Stimulated activated naive B cell treated with anti-CD40 and anti-IgM and Interleukin-4, amounts not matched to agents 10 μg/mL and 1 μg/mL and 100 μg/mL, for 72 hours (primary cell): ENCODE measurements at regions not wholly inside any gene's neighbourhood (a gene's known extent, or its start where the extent isn't known, plus 50 kb on each side); places are given as distances from the start of the nearest gene placed in this dataset.
"Not testable (repeated sequence)": the region's sequence is repeated elsewhere in the genome, so short reads cannot be mapped to it uniquely, and the experiment has no call there.

Experiments used
- ATAC-seq, 2 donors: fragments of 150-1000 bp; cut with Tn5 transposase; replicated peaks; 2 replicates each; pipeline ENCODE4 v1.10.0; 2021; ENCODE audit warnings: moderate library complexity in 1 of 2
- DNase-seq: peaks from one replicate; pipeline ENCODE4 v3.0.0; 2021
- H3K27ac Mint-ChIP-seq: one replicate; pipeline ENCODE4 v1.8.0; 2022; ENCODE audit warnings: mild to moderate bottlenecking, mixed read lengths
- H3K27me3 Mint-ChIP-seq, 2 donors: one replicate each; pipeline ENCODE4 v1.8.0; 2022; ENCODE audit warnings: mixed read lengths in 2 of 2
- H3K36me3 Mint-ChIP-seq, 2 donors: one replicate each; pipeline ENCODE4 v1.8.0; 2022; ENCODE audit warnings: mixed read lengths in 2 of 2, mild to moderate bottlenecking in 1 of 2
- H3K4me1 Mint-ChIP-seq, 2 donors: one replicate each; pipeline ENCODE4 v1.8.0; 2022; ENCODE audit warnings: mixed read lengths in 2 of 2, mild to moderate bottlenecking in 1 of 2
- H3K4me3 Mint-ChIP-seq, 2 donors: one replicate each; pipeline ENCODE4 v1.8.0; 2022; ENCODE audit warnings: mild to moderate bottlenecking in 2 of 2, mixed read lengths in 2 of 2, moderate library complexity in 1 of 2
- H3K9me3 Mint-ChIP-seq, 2 donors: one replicate each; pipeline ENCODE4 v1.8.0; 2022; ENCODE audit warnings: mixed read lengths in 2 of 2, mild to moderate bottlenecking in 1 of 2

- Mint-ChIP-seq H3K36me3 (no peaks in the 10 kb centered on the region), H3K27me3 (peaks cover 27 to 28% of the 10 kb centered on the region in 2 donors), H3K9me3 (no peaks in the 10 kb centered on the region), H3K27ac (no peak overlapping the region), H3K4me3 (no peak overlapping the region), H3K4me1 (no peaks in the 10 kb centered on the region)
- ATAC-seq (no peak), DNase-seq (no peak)
Observed at GRCh38 chr10:15442056-15442455, 71.0 kb upstream of the FAM171A1 start.

- no peak for ATAC-seq
- DNase-seq = no peak
- H3K36me3 Mint-ChIP-seq = no peaks in the 10 kb centered on the region
- H3K4me3 Mint-ChIP-seq = no peak overlapping the region
- H3K27me3 Mint-ChIP-seq = peaks cover 28% of the 10 kb centered on the region in 2 donors
- H3K9me3 Mint-ChIP-seq = no peaks in the 10 kb centered on the region
- no peak overlapping the region for H3K27ac Mint-ChIP-seq
- H3K4me1 Mint-ChIP-seq = no peaks in the 10 kb centered on the region
Observed at GRCh38 chr10:15440204-15440711, 69.2 kb upstream of the FAM171A1 start.

GRCh38 chr10:15439341-15439842 is 68.3 kb upstream of the FAM171A1 start:
- H3K27me3 Mint-ChIP-seq = peaks cover 28 to 33% of the 10 kb centered on the region in 2 donors
- H3K27ac Mint-ChIP-seq = peak overlapping the region; percentile 27
- H3K36me3 Mint-ChIP-seq = no peaks in the 10 kb centered on the region
- no peaks in the 10 kb centered on the region for H3K9me3 Mint-ChIP-seq
- no peak for DNase-seq
- peaks cover 0 to 5% of the 10 kb centered on the region in 2 donors for H3K4me1 Mint-ChIP-seq
- ATAC-seq = no peak
- no peak overlapping the region for H3K4me3 Mint-ChIP-seq

- Mint-ChIP-seq H3K4me1 (peaks cover 3 to 11% of the 10 kb centered on the region in 2 donors), H3K27ac (no peak overlapping the region), H3K27me3 (peaks cover 28 to 41% of the 10 kb centered on the region in 2 donors), H3K4me3 (no peak overlapping the region), H3K36me3 (no peaks in the 10 kb centered on the region), H3K9me3 (no peaks in the 10 kb centered on the region)
- no peak for ATAC-seq
- DNase-seq = no peak
Observed at GRCh38 chr10:15436696-15437095, 65.6 kb upstream of the FAM171A1 start.

- DNase-seq = no peak
- peak overlapping the region; percentile 86 for H3K27ac Mint-ChIP-seq
Observed at GRCh38 chr10:15433850-15434537, 62.9 kb upstream of the FAM171A1 start.

GRCh38 chr10:15432266-15432665 is 61.2 kb upstream of the FAM171A1 start:
- Mint-ChIP-seq H3K27me3 (peaks cover 13 to 20% of the 10 kb centered on the region in 2 donors), H3K4me1 (peaks cover 3 to 11% of the 10 kb centered on the region in 2 donors), H3K4me3 (no peak overlapping the region), H3K36me3 (no peaks in the 10 kb centered on the region), H3K9me3 (no peaks in the 10 kb centered on the region), H3K27ac (no peak overlapping the region)
- no peak for DNase-seq
- ATAC-seq = no peak

More at GRCh38 chr10:15433850-15434537, 62.9 kb upstream of the FAM171A1 start:
- peak in 1 of 2 donors; percentile 57 for ATAC-seq
- peaks cover 15 to 27% of the 10 kb centered on the region in 2 donors for H3K27me3 Mint-ChIP-seq
- H3K4me3 Mint-ChIP-seq = peak overlapping the region; percentile 81 to 86
- H3K9me3 Mint-ChIP-seq = no peaks in the 10 kb centered on the region
- H3K4me1 Mint-ChIP-seq = peaks cover 3 to 11% of the 10 kb centered on the region in 2 donors
- H3K36me3 Mint-ChIP-seq = no peaks in the 10 kb centered on the region

GRCh38 chr10:15430969-15431771 is 60.1 kb upstream of the FAM171A1 start:
- Mint-ChIP-seq H3K4me1 (peaks cover 3 to 11% of the 10 kb centered on the region in 2 donors), H3K36me3 (no peaks in the 10 kb centered on the region), H3K4me3 (no peak overlapping the region), H3K27me3 (peaks cover 11 to 16% of the 10 kb centered on the region in 2 donors), H3K27ac (no peak overlapping the region), H3K9me3 (no peaks in the 10 kb centered on the region)
- no peak for ATAC-seq
- no peak for DNase-seq

GRCh38 chr10:15428681-15429080 is 57.6 kb upstream of the FAM171A1 start:
- Mint-ChIP-seq H3K27ac (no peak overlapping the region), H3K4me3 (no peak overlapping the region), H3K27me3 (peaks cover 10 to 11% of the 10 kb centered on the region in 2 donors), H3K4me1 (no peaks in the 10 kb centered on the region), H3K36me3 (no peaks in the 10 kb centered on the region), H3K9me3 (no peaks in the 10 kb centered on the region)
- no peak for ATAC-seq
- DNase-seq = no peak

GRCh38 chr10:15427843-15428414 is 56.8 kb upstream of the FAM171A1 start:
- no peak for DNase-seq
- ATAC-seq = no peak
- Mint-ChIP-seq H3K4me3 (no peak overlapping the region), H3K9me3 (no peaks in the 10 kb centered on the region), H3K27me3 (peaks cover 11 to 12% of the 10 kb centered on the region in 2 donors), H3K27ac (no peak overlapping the region), H3K4me1 (no peaks in the 10 kb centered on the region), H3K36me3 (no peaks in the 10 kb centered on the region)

GRCh38 chr10:15426558-15426957 is 55.5 kb upstream of the FAM171A1 start:
- peaks cover 9 to 12% of the 10 kb centered on the region in 2 donors for H3K27me3 Mint-ChIP-seq
- no peaks in the 10 kb centered on the region for H3K9me3 Mint-ChIP-seq
- no peak overlapping the region for H3K27ac Mint-ChIP-seq
- no peak for ATAC-seq
- H3K36me3 Mint-ChIP-seq = no peaks in the 10 kb centered on the region
- DNase-seq = no peak
- no peaks in the 10 kb centered on the region for H3K4me1 Mint-ChIP-seq
- no peak overlapping the region for H3K4me3 Mint-ChIP-seq

GRCh38 chr10:15426115-15426514 is 55.0 kb upstream of the FAM171A1 start:
- no peaks in the 10 kb centered on the region for H3K36me3 Mint-ChIP-seq
- H3K27me3 Mint-ChIP-seq = peaks cover 8 to 10% of the 10 kb centered on the region in 2 donors
- H3K4me1 Mint-ChIP-seq = no peaks in the 10 kb centered on the region
- no peak for DNase-seq
- H3K4me3 Mint-ChIP-seq = no peak overlapping the region
- no peaks in the 10 kb centered on the region for H3K9me3 Mint-ChIP-seq
- no peak for ATAC-seq
- no peak overlapping the region for H3K27ac Mint-ChIP-seq

- H3K27me3 Mint-ChIP-seq = peaks cover 8 to 10% of the 10 kb centered on the region in 2 donors
- H3K4me1 Mint-ChIP-seq, DNase-seq, H3K4me3 Mint-ChIP-seq, H3K36me3 Mint-ChIP-seq, H3K9me3 Mint-ChIP-seq, H3K27ac Mint-ChIP-seq, ATAC-seq: not testable (repeated sequence)
Observed at GRCh38 chr10:15421875-15422274, 50.8 kb upstream of the FAM171A1 start.
